ENCODE measurements at regions not wholly inside any gene's neighbourhood (a gene's known extent, or its start where the extent isn't known, plus 50 kb on each side); places are given as distances from the start of the nearest gene placed in this dataset.
"Not testable (repeated sequence)": the region's sequence is repeated elsewhere in the genome, so short reads cannot be mapped to it uniquely, and the experiment has no call there.

DNA sequence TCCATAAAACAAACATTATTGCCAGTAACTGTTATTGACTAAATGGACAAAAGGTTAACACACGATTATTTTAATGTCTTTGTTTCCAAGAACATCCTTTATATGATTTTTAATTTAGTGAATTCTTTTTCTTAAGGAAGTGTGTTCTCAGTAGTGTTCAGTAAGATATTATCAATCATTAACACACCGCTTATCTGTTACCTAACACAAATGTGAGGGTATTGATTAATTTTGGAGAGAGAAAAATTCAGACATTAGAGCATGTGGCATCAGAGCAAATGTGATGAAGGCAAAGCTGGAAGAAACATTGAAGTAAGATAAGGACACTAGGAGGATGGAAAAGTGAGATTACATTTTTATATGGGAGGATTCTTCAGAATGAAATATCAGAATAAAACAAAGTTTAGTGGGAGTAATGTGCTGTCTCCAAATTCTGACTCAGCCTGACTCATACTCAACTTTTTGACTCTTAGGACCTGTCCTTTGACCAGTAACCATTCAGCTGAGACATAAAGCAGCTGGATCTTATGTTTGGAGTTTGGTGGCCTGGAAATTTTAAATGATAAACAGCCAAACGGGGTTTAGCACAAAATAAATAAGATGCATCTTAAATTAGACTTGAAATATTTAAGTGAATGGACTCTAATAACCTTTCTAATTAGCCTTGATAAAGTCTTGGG is 348.6 kb downstream of the CD109 start:
- Histone ChIP-seq H3K36me3 (no peaks in the 10 kb centered on the region), H3K9me3 (no peaks in the 10 kb centered on the region), H3K4me3 (ENCODE audit: low read depth in 1 of 2, low read length in 1 of 2) (no peak overlapping the region), H3K4me1 (ENCODE audit: control insufficient read depth in 1 of 2, insufficient read depth in 1 of 2, low read depth in 1 of 2, low read length in 1 of 2) (no peaks in the 10 kb centered on the region), H3K27me3 (no peaks in the 10 kb centered on the region), H3K27ac (no peak overlapping the region)
- TF ChIP-seq CTCF (IDR thresholded peaks at IDR 0.05), result no peak

- Histone ChIP-seq H3K36me3 (no peaks in the 10 kb centered on the region), H3K4me1 (ENCODE audit: control insufficient read depth in 1 of 2, insufficient read depth in 1 of 2, low read depth in 1 of 2, low read length in 1 of 2) (no peaks in the 10 kb centered on the region), H3K27ac (no peak overlapping the region), H3K27me3 (no peaks in the 10 kb centered on the region), H3K4me3 (ENCODE audit: low read depth in 1 of 2, low read length in 1 of 2) (no peak overlapping the region), H3K9me3 (no peaks in the 10 kb centered on the region)
- no peak for TF ChIP-seq CTCF (IDR thresholded peaks at IDR 0.05)
Measured at GRCh38 chr6:74041420-74041819, 345.4 kb downstream of the CD109 start.

DNA sequence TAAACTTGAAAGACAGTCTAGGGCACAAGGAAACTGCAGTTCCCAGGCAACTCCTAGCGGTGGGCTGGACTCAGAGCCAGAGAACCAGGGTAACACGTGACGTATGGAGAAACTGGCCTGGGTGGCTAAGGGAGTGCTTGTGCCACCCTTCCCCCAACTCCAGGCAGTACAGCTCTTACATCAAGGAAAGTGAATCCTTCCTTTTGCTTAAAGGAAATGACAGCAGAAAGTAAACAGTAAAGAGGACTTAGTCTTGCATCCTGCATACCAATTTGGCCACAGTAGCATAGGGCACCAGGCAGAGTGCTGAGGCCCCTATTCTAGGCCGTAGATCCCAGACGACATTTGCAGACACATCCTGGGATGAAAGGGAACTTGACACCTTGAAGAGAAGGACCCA is 322.8 kb downstream of the CD109 start:
- Histone ChIP-seq H3K36me3 (no peaks in the 10 kb centered on the region), H3K9me3 (no peaks in the 10 kb centered on the region), H3K27me3 (no peaks in the 10 kb centered on the region), H3K4me3 (ENCODE audit: low read depth in 1 of 2, low read length in 1 of 2) (no peak overlapping the region), H3K27ac (no peak overlapping the region), H3K4me1 (ENCODE audit: control insufficient read depth in 1 of 2, insufficient read depth in 1 of 2, low read depth in 1 of 2, low read length in 1 of 2) (no peaks in the 10 kb centered on the region)
- no peak for TF ChIP-seq CTCF (IDR thresholded peaks at IDR 0.05)

- Histone ChIP-seq H3K9me3 (no peaks in the 10 kb centered on the region), H3K4me3 (ENCODE audit: low read depth in 1 of 2, low read length in 1 of 2) (no peak overlapping the region), H3K27me3 (no peaks in the 10 kb centered on the region), H3K4me1 (ENCODE audit: control insufficient read depth in 1 of 2, insufficient read depth in 1 of 2, low read depth in 1 of 2, low read length in 1 of 2) (no peaks in the 10 kb centered on the region), H3K27ac (no peak overlapping the region), H3K36me3 (no peaks in the 10 kb centered on the region)
- no peak for TF ChIP-seq CTCF (IDR thresholded peaks at IDR 0.05)
Measured at GRCh38 chr6:74015427-74015826, 319.4 kb downstream of the CD109 start.

GRCh38 chr6:74000666-74001490 is 304.9 kb downstream of the CD109 start:
- no peak overlapping the region for H3K27ac ChIP-seq
- TF ChIP-seq CTCF (IDR thresholded peaks at IDR 0.05), result no peak
- no peak overlapping the region for H3K4me3 ChIP-seq (ENCODE audit: low read depth in 1 of 2, low read length in 1 of 2)
- no peaks in the 10 kb centered on the region for H3K9me3 ChIP-seq
- no peaks in the 10 kb centered on the region for H3K36me3 ChIP-seq
- H3K27me3 ChIP-seq, result no peaks in the 10 kb centered on the region
- H3K4me1 ChIP-seq (ENCODE audit: control insufficient read depth in 1 of 2, insufficient read depth in 1 of 2, low read depth in 1 of 2, low read length in 1 of 2), result no peaks in the 10 kb centered on the region

GRCh38 chr6:73990609-73991238 is 294.7 kb downstream of the CD109 start:
- H3K27ac ChIP-seq; H3K4me1 ChIP-seq (ENCODE audit: control insufficient read depth in 1 of 2, insufficient read depth in 1 of 2, low read depth in 1 of 2, low read length in 1 of 2); H3K9me3 ChIP-seq; H3K27me3 ChIP-seq; H3K36me3 ChIP-seq; H3K4me3 ChIP-seq (ENCODE audit: low read depth in 1 of 2, low read length in 1 of 2): not testable (repeated sequence)
